OCI-LY1 (cell line): ENCODE measurements at regions not wholly inside any gene's neighbourhood (a gene's known extent, or its start where the extent isn't known, plus 50 kb on each side); places are given as distances from the start of the nearest gene placed in this dataset.
"Not testable (repeated sequence)": the region's sequence is repeated elsewhere in the genome, so short reads cannot be mapped to it uniquely, and the experiment has no call there.

Experiments
- H2AFZ ChIP-seq: fragments of 200-600 bp; sonication (generic), shearing (Covaris generic); 2 replicates; pipeline ENCODE4 v1.6.0; 2014; ENCODE audit warnings: antibody characterized with exemption, mild to moderate bottlenecking, low read length
- H3F3A ChIP-seq: fragments of 200-600 bp; sonication (generic), shearing (Covaris generic); 2 replicates; pipeline ENCODE4 v1.6.0; 2014; ENCODE audit warnings: mild to moderate bottlenecking, antibody characterized with exemption, low read length, moderate library complexity; ENCODE audit not compliant: insufficient read depth
- H3K27ac ChIP-seq: fragments of 200-600 bp; sonication (generic); 2 replicates; pipeline ENCODE4 v1.5.1; 2014; ENCODE audit warnings: low read length, mixed run types, mild to moderate bottlenecking, low read depth; ENCODE audit not compliant: poor library complexity, severe bottlenecking
- H3K27me3 ChIP-seq: fragments of 200-600 bp; sonication (generic); 2 replicates; pipeline ENCODE4 v1.6.0; 2014; ENCODE audit warnings: antibody characterized with exemption, mild to moderate bottlenecking, low read length, moderate library complexity; ENCODE audit not compliant: insufficient read depth
- H3K36me3 ChIP-seq: fragments of 200-600 bp; sonication (generic); 2 replicates; pipeline ENCODE4 v1.6.1; 2014; ENCODE audit warnings: mild to moderate bottlenecking, antibody characterized with exemption, low read length, moderate library complexity, mixed read lengths; ENCODE audit not compliant: insufficient read depth
- H3K4me1 ChIP-seq: fragments of 200-600 bp; sonication (generic); 2 replicates; pipeline ENCODE4 v1.5.1; 2014; ENCODE audit warnings: mild to moderate bottlenecking, low read length, moderate library complexity; ENCODE audit not compliant: insufficient read depth, severe bottlenecking
- H3K4me2 ChIP-seq: fragments of 200-600 bp; sonication (generic), shearing (Covaris generic); 2 replicates; pipeline ENCODE4 v1.6.1; 2014; ENCODE audit warnings: low read length
- H3K4me3 ChIP-seq: fragments of 200-600 bp; sonication (generic); 2 replicates; pipeline ENCODE4 v1.5.1; 2014; ENCODE audit warnings: low read length, low read depth, mild to moderate bottlenecking, mixed read lengths; ENCODE audit not compliant: poor library complexity, severe bottlenecking
- H3K79me2 ChIP-seq: fragments of 200-600 bp; shearing (Covaris generic); 2 replicates; pipeline ENCODE4 v1.6.1; 2016; ENCODE audit warnings: mixed run types, low read length, mixed read lengths; ENCODE audit not compliant: insufficient read depth
- H3K9ac ChIP-seq: fragments of 200-600 bp; sonication (generic), shearing (Covaris generic); 2 replicates; pipeline ENCODE4 v1.6.1; 2014; ENCODE audit warnings: mild to moderate bottlenecking, low read length, mixed read lengths
- H3K9me2 ChIP-seq: fragments of 200-600 bp; sonication (generic), shearing (Covaris generic); 2 replicates; pipeline ENCODE4 v1.6.1; 2014; ENCODE audit warnings: low read depth, mild to moderate bottlenecking, low read length, mixed read lengths
- H3K9me3 ChIP-seq: fragments of 200-600 bp; shearing (Covaris generic); 2 replicates; pipeline ENCODE4 v1.6.1; 2014; ENCODE audit warnings: low read length, mixed read lengths
- H4K20me1 ChIP-seq: fragments of 200-600 bp; sonication (generic), shearing (Covaris generic); 2 replicates; pipeline ENCODE4 v1.6.0; 2016; ENCODE audit warnings: mild to moderate bottlenecking, low read length; ENCODE audit not compliant: insufficient read depth
- EZH2 ChIP-seq: fragments of 200-600 bp; sonication (generic), shearing (Covaris generic); IDR thresholded peaks from 2 replicates; pipeline ENCODE4 v1.8.0; 2017; ENCODE audit warnings: borderline replicate concordance, mixed run types, mild to moderate bottlenecking, antibody characterized with exemption, low read length, moderate library complexity, mixed read lengths
- TF ChIP-seq, protein P1 (sequence below): fragments of 200-600 bp; sonication (generic), shearing (Covaris generic); IDR thresholded peaks from 2 replicates; pipeline ENCODE4 v1.5.1; 2017; ENCODE audit warnings: mild to moderate bottlenecking, antibody characterized with exemption, low read length, moderate library complexity, mixed read lengths

DNA sequence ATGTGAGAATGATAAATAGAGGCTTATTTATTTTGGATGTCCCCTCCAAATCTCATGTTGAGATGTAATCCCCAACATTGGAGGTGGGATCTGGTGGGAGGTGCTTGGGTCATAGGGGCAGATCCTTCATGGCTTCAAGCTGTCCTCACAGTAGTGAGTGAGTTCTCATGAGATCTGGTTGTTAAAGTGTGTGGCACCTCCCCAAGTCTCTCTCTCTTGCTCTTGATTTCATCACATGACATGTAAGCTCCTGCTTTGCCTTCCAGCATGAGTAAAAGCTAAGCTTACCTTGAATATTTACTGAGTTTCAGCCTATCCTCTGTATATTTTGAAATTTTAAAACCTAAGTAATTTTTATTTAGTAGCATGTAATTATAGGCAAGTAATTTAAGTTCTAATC lies 444.9 kb downstream of the ARL4A start:
- Histone ChIP-seq H3K4me3 (no peak overlapping the region), H3K9me2 (no peaks in the 10 kb centered on the region), H4K20me1 (no peaks in the 10 kb centered on the region), H3K4me1 (no peaks in the 10 kb centered on the region), H3K27me3 (no peaks in the 10 kb centered on the region), H3K9ac (no peak overlapping the region), H3K4me2 (no peak overlapping the region), H2AFZ (no peak overlapping the region), H3K79me2 (no peaks in the 10 kb centered on the region), H3K27ac (no peak overlapping the region), H3F3A (no peaks in the 10 kb centered on the region), H3K36me3 (no peaks in the 10 kb centered on the region), H3K9me3 (no peaks in the 10 kb centered on the region)
- TF ChIP-seq, protein P1, sequence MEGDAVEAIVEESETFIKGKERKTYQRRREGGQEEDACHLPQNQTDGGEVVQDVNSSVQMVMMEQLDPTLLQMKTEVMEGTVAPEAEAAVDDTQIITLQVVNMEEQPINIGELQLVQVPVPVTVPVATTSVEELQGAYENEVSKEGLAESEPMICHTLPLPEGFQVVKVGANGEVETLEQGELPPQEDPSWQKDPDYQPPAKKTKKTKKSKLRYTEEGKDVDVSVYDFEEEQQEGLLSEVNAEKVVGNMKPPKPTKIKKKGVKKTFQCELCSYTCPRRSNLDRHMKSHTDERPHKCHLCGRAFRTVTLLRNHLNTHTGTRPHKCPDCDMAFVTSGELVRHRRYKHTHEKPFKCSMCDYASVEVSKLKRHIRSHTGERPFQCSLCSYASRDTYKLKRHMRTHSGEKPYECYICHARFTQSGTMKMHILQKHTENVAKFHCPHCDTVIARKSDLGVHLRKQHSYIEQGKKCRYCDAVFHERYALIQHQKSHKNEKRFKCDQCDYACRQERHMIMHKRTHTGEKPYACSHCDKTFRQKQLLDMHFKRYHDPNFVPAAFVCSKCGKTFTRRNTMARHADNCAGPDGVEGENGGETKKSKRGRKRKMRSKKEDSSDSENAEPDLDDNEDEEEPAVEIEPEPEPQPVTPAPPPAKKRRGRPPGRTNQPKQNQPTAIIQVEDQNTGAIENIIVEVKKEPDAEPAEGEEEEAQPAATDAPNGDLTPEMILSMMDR = no peak
- no peak for TF ChIP-seq EZH2

DNA sequence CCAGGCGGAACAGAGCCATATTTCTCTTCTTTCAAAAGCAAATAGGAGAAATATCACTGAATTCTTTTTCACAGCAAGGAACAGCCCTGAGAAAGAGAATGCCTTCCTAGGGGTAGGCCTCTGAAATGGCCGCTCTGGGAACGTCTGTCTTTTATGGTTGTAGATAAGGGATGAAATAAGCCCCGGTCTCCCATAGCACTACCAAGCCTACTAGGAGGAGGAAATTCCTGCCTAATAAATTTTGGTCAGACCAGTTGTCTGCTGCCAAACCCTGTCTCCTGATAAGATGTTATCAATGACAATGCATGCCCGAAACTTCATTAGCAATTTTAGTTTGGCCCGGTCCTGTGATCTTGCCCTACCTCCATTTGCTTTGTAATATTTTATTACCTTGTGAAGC lies 448.9 kb downstream of the ARL4A start:
- H2AFZ ChIP-seq, H3K79me2 ChIP-seq, H4K20me1 ChIP-seq, H3K9ac ChIP-seq, H3F3A ChIP-seq, H3K27ac ChIP-seq, H3K9me3 ChIP-seq, H3K9me2 ChIP-seq, H3K36me3 ChIP-seq, H3K4me1 ChIP-seq, H3K27me3 ChIP-seq, H3K4me2 ChIP-seq, H3K4me3 ChIP-seq: not testable (repeated sequence)

DNA sequence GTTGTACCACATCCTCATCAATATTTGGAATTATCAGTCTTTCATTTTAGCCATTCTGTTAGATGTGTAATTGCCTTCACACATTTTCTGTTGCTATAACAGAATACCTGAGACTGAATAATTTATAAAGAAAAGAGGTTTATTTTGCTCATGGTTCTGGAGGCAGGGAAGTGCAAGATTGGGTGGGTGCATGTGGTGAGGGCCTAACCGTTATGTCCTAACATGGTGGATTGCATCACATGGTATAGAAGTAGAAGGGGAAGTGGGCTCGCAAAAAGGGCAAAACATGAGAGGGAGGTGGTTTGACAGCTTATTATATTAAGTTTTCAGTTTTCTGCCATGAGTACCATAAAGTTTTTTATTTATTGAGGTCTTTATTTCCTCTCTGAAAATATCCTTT lies 452.0 kb downstream of the ARL4A start:
- no peak overlapping the region for H2AFZ ChIP-seq
- no peaks in the 10 kb centered on the region for H4K20me1 ChIP-seq
- no peaks in the 10 kb centered on the region for H3K4me1 ChIP-seq
- no peak overlapping the region for H3K9ac ChIP-seq
- no peaks in the 10 kb centered on the region for H3K9me2 ChIP-seq
- no peak overlapping the region for H3K27ac ChIP-seq
- H3K79me2 ChIP-seq = no peaks in the 10 kb centered on the region
- TF ChIP-seq, protein P1 = no peak
- no peak for TF ChIP-seq EZH2
- H3K36me3 ChIP-seq = no peaks in the 10 kb centered on the region
- H3K9me3 ChIP-seq = no peaks in the 10 kb centered on the region
- no peak overlapping the region for H3K4me3 ChIP-seq
- H3K27me3 ChIP-seq = no peaks in the 10 kb centered on the region
- no peak overlapping the region for H3K4me2 ChIP-seq
- H3F3A ChIP-seq = no peaks in the 10 kb centered on the region

DNA sequence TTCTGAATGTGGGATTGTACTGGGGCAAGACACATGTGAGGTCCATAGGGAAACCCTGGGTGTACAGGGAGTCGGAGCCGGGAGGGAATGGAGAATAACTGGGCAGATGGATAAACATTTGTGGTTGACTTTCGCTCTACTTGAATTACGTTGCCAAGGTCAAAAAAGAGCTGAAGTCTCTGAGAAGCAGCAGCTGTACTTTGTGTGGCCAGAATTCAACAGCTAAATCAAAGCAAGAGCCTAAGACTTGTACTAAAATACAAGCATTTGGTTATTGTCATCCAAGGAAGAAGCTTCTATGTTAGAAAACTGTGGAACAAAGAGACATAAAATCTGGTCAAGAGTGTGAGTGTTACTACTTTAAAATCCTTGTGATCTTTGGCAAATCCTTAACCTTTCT lies 457.2 kb downstream of the ARL4A start:
- TF ChIP-seq, protein P1 = no peak
- no peak for TF ChIP-seq EZH2
- H3K4me3 ChIP-seq = no peak overlapping the region
- H3K79me2 ChIP-seq = no peaks in the 10 kb centered on the region
- H3K27ac ChIP-seq = no peak overlapping the region
- no peaks in the 10 kb centered on the region for H3F3A ChIP-seq
- no peak overlapping the region for H3K9ac ChIP-seq
- H3K36me3 ChIP-seq = no peaks in the 10 kb centered on the region
- no peaks in the 10 kb centered on the region for H3K27me3 ChIP-seq
- H2AFZ ChIP-seq = no peak overlapping the region
- no peaks in the 10 kb centered on the region for H3K4me1 ChIP-seq
- H3K9me2 ChIP-seq = no peaks in the 10 kb centered on the region
- H3K4me2 ChIP-seq = no peak overlapping the region
- no peaks in the 10 kb centered on the region for H4K20me1 ChIP-seq
- H3K9me3 ChIP-seq = no peaks in the 10 kb centered on the region
